Kidney (tissue), 13 donors: ENCODE measurements at regions not wholly inside any gene's neighbourhood (a gene's known extent, or its start where the extent isn't known, plus 50 kb on each side); places are given as distances from the start of the nearest gene placed in this dataset.

Source experiments
- DNase-seq, 5 donors: peaks; one replicate each; pipeline ENCODE4 v3.0.0-alpha.2; 2013 to 2020
- FAIRE-seq: peaks from 2 replicates; lab custom pipeline; 2012; peaks lifted over from hg19 to GRCh38; lab: Jason Lieb, UNC
- H3K27ac ChIP-seq, 2 donors: one replicate each; pipeline ENCODE4 v1.7.0; 2013; ENCODE audit warnings: low read depth in 2 of 2, low read length in 2 of 2, inconsistent platforms in 1 of 2
- H3K27me3 ChIP-seq: one replicate; pipeline ENCODE4 v1.7.1; 2013; ENCODE audit warnings: low read length, inconsistent platforms; ENCODE audit not compliant: control insufficient read depth, insufficient read depth
- H3K36me3 ChIP-seq, 3 donors: one replicate each; pipeline versions ENCODE4 v1.7.0 to v1.7.1; 2013; ENCODE audit warnings: low read length in 3 of 3, control low read depth in 1 of 3, inconsistent platforms in 1 of 3; ENCODE audit not compliant: insufficient read depth in 3 of 3, control insufficient read depth in 2 of 3
- H3K4me1 ChIP-seq, 3 donors: one replicate each; pipeline versions ENCODE4 v1.7.0 to v1.7.1; 2013; ENCODE audit warnings: low read length in 3 of 3, inconsistent platforms in 1 of 3, low read depth in 1 of 3; ENCODE audit not compliant: control insufficient read depth in 2 of 3, insufficient read depth in 2 of 3
- H3K4me3 ChIP-seq, 3 donors: one replicate each; pipeline versions ENCODE4 v1.7.0 to v1.8.1; 2013; ENCODE audit warnings: low read length in 3 of 3, control low read depth in 1 of 3, inconsistent platforms in 1 of 3
- H3K9ac ChIP-seq, 3 donors: one replicate each; pipeline versions ENCODE4 v1.7.0 to v1.7.1; 2013; ENCODE audit warnings: low read length in 3 of 3, control low read depth in 1 of 3, inconsistent platforms in 1 of 3
- H3K9me3 ChIP-seq, 3 donors: one replicate each; pipeline versions ENCODE4 v1.7.0 to v1.7.1; 2013; ENCODE audit warnings: low read length in 3 of 3, control low read depth in 1 of 3, inconsistent platforms in 1 of 3; ENCODE audit not compliant: control insufficient read depth in 2 of 3, insufficient read depth in 1 of 3
- intact Hi-C: fragments of 100-400 bp; cut with DNase I; formaldehyde crosslinking; loops from one replicate; pipeline ENCODE4 v1.11.1; 2022
- TF ChIP-seq, protein P1 (sequence below): IDR thresholded peaks from 3 replicates; pipeline ENCODE4 v1.5.1; 2012; ENCODE audit warnings: mild to moderate bottlenecking, moderate library complexity, borderline replicate concordance; ENCODE audit not compliant: insufficient read depth; ENCODE audit errors: extremely low read depth
- donor health status: control.
- donor health status: control.
- donor health status: control.
- donor health status: control.
- donor health status: control.
- donor health status: DM: yes; HTN: yes; CAD: no.
- donor health status: Normal renal cell carcinoma (clear cell type).

GRCh38 chr2:64243081-64244036 is 99.1 kb upstream of the PELI1 start:
- TF ChIP-seq, protein P1, sequence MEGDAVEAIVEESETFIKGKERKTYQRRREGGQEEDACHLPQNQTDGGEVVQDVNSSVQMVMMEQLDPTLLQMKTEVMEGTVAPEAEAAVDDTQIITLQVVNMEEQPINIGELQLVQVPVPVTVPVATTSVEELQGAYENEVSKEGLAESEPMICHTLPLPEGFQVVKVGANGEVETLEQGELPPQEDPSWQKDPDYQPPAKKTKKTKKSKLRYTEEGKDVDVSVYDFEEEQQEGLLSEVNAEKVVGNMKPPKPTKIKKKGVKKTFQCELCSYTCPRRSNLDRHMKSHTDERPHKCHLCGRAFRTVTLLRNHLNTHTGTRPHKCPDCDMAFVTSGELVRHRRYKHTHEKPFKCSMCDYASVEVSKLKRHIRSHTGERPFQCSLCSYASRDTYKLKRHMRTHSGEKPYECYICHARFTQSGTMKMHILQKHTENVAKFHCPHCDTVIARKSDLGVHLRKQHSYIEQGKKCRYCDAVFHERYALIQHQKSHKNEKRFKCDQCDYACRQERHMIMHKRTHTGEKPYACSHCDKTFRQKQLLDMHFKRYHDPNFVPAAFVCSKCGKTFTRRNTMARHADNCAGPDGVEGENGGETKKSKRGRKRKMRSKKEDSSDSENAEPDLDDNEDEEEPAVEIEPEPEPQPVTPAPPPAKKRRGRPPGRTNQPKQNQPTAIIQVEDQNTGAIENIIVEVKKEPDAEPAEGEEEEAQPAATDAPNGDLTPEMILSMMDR = no peak
- Histone ChIP-seq H3K4me3 (no peak overlapping the region), H3K36me3 (no peaks in the 10 kb centered on the region), H3K9me3 (no peaks in the 10 kb centered on the region), H3K4me1 (peaks cover 0 to 7% (median 0%) of the 10 kb centered on the region in 3 donors), H3K9ac (no peak overlapping the region), H3K27me3 (no peaks in the 10 kb centered on the region), H3K27ac (no peak overlapping the region)
- intact Hi-C loops = no loop called here
- DNase-seq (no peak), FAIRE-seq (no peak)

DNA sequence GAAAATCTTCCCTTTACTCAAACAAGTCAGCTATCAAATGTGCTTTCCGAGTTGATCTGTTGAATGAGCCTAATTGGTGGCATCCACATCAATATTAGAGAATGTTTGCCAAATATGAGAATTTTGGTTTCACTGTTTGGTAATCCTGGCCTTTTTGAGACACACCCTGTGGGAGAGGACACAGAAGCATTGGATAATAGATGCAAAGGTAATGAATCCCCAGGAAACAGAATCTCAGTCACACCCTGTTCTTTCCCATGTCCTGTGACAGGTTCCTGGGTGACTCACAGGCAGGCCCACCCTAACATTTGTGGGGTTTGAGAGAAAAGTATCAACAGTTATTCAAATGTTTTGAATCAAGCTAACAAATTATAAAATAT is 99.8 kb upstream of the PELI1 start:
- intact Hi-C loops = no loop called here
- no peaks in the 10 kb centered on the region for H3K9me3 ChIP-seq
- no peak overlapping the region for H3K4me3 ChIP-seq
- no peak for FAIRE-seq
- TF ChIP-seq, protein P1 = no peak
- H3K27me3 ChIP-seq = no peaks in the 10 kb centered on the region
- no peaks in the 10 kb centered on the region for H3K36me3 ChIP-seq
- H3K27ac ChIP-seq = no peak overlapping the region
- peaks cover 0 to 3% (median 0%) of the 10 kb centered on the region in 3 donors for H3K4me1 ChIP-seq
- DNase-seq = no peak
- no peak overlapping the region for H3K9ac ChIP-seq

- no peak overlapping the region for H3K27ac ChIP-seq
- FAIRE-seq (no peak), DNase-seq (no peak)
- no peaks in the 10 kb centered on the region for H3K36me3 ChIP-seq
- H3K4me1 ChIP-seq = no peaks in the 10 kb centered on the region
- H3K9me3 ChIP-seq = no peaks in the 10 kb centered on the region
- TF ChIP-seq, protein P1 = no peak
- no peak overlapping the region for H3K4me3 ChIP-seq
- no peak overlapping the region for H3K9ac ChIP-seq
- H3K27me3 ChIP-seq = no peaks in the 10 kb centered on the region
- intact Hi-C loops = no loop called here
Observed at GRCh38 chr2:64245631-64246030, 101.4 kb upstream of the PELI1 start.
